GM18519 (cell line): ENCODE measurements at regions not wholly inside any gene's neighbourhood (a gene's known extent, or its start where the extent isn't known, plus 50 kb on each side); places are given as distances from the start of the nearest gene placed in this dataset.
"Not testable (repeated sequence)": the region's sequence is repeated elsewhere in the genome, so short reads cannot be mapped to it uniquely, and the experiment has no call there.

ENCODE experiments used
- ATAC-seq: cut with Tn5 transposase; IDR thresholded peaks from one replicate; pipeline ENCODE4 v1.9.1; 2021; ENCODE audit warnings: mild to moderate bottlenecking, moderate library complexity; ENCODE audit not compliant: unreplicated experiment, low FRiP score

DNA sequence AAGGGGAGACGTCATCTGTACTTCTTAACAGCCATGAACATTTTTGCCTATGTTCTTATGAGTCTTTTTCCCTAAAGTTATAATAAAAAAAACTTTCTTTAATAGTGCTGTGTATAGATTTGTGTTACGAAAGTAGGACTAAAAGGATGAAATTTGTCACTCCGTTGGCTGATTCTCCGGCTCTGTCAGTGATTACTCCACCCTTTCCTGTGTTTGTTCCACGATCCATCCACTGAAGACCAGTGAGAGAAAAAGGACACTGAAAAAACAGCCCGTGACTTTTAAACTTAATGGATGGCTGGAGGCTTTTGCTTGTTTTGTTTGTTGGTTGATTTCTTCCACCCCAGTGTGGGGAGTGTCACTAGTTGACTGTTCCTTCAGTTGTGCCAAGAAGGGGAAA lies 232.0 kb upstream of the NOX3 start:
- no peak for ATAC-seq

DNA sequence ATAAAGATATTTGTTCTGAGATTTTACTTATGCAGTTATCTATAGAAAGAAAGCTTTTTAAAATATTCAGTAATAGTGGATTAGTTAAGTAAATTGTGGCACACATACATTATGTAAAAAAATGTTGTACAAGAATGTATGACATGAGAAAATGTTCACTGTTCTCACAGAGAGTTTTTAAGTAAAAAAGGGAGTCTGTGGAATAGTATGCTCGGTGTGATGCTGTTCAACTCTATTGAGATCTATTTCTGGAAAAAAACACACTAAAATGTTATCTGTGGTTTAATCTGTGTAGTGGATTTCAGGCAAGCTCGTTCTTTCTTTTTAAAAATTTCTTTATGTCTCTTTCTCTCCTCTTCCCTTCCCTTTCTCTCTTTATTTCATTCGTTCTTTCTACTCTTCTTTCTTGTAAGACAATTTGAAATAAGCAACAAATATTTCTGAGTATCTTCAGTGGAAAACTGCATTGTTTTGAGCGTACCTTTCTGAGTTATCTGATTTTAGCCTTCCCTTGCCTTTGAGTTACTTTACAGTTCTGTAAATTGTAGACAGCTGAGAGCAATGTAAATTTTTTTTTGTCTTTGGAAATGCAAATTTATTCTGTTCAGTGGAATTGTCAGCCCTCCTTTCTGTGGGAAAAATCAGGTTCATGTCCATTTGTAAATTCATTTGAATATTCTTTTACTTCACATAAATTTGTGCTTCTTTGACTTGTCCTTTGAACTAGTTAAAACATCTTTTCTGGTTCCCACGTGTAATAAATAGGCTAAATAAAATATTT lies 229.0 kb upstream of the NOX3 start:
- no peak for ATAC-seq

GRCh38 chr6:155678361-155678760 lies 222.7 kb upstream of the NOX3 start:
- ATAC-seq, result no peak

DNA sequence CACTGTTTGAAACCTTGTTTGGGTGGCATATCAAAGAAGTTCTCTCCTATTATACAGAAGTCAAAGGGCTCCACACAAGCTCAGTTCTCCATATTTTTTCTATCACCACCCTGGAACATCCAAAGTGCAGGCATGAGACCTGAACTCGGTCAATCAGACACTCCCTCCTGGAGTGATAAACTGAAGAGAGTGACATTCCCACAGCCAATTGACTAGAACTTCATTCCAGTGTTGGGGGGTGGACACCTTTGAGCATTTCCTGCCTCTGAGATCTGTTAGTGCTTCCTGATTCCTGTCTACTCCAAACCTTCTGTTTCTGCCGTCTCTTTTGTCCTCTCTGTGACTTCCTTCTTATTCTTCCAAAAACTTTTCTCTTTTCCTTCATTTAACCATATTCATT lies 220.7 kb upstream of the NOX3 start:
- ATAC-seq, result no peak

GRCh38 chr6:155670655-155671054 lies 215.0 kb upstream of the NOX3 start:
- no peak for ATAC-seq

DNA sequence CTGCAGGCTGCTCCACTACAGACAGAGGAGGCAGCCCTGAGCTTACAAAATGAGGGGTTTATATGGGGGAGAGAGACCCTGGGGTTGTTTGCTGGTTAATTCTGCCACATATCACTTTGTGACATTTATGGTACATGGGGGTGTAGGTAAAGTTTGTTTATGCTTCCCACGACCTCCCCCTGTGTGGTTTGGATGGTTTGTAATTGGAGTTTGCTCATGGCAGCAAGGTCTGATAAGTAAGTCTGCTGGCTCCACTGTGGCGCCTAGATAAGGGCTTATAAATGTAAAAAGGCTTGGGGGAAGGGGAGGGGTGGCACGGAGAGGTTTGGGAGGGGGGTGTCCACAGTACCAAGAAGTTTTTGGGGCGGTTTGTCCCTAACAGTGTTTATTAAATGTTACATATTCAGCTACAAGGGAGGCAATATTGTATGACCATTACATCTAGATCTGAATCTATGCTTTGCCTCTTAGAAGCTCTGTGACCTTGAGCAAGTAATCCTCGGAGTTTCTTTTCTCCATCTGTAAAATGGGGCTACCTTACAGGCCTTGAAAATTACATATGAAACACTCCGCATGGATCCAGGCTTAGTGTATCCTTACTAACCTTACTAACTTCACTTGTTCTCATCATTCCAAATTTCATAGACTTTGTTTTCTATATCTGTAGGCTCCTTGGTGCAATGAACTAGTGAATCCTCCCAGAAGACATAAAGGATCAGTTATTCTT lies 204.8 kb upstream of the NOX3 start:
- no peak for ATAC-seq

DNA sequence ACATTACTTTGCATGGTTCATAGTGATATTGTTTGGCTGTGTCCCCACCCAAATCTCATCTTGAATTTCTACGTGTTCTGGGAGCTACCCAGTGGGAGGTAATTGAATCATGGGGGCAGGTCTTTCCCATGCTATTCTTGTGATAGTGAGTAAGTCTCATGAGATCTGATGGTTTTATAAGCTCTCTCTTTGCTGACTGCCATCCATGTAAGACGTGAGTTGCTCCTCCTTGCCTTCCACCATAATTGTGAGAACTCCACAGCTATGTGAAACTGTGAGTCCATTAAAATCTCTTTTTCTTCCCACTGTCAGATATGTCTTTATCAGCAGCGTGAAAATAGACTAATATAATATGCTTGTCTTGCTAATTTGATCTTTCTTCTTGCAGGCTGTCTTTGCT lies 200.4 kb upstream of the NOX3 start:
- no peak for ATAC-seq

DNA sequence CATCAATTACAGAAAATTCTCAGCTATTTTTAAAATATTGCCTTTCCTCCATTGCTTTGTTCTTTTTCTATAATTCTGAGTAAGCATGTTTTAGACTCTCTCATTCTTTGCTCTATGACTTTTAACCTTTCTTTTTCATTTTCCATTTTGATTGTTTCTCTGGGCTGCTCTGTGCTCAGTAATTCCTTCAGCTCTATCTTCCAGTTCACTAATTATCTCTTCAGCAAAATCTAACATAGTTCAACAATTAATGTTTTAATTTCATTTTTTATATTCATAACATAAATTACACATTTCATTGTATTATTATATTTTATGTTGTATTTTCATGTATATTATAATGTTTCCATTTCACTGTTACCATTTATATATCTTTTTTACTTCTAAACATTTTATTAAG lies 198.8 kb upstream of the NOX3 start:
- no peak for ATAC-seq

GRCh38 chr6:155648301-155648700 lies 192.7 kb upstream of the NOX3 start:
- no peak for ATAC-seq

DNA sequence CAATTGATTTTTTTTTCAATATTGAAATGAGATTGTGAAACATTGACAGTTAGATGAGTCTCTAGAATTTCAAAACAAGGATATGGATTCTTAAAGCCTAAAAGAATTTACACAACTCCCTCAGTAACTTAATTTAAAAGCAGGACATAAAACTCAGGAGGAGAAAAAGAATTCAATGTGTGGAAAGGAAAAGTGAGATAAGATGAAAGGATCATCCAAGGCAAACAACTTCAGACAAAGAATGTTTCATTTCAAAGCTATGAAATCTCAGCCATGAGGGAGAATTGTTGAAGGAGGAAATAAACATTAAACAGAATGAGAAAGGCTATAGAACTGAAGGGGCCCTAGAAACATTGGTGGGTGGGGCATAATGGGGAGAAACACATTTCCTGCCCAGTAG lies 191.7 kb upstream of the NOX3 start:
- no peak for ATAC-seq

- ATAC-seq, result no peak
Measured at GRCh38 chr6:155646443-155646842, 190.8 kb upstream of the NOX3 start.

- no peak for ATAC-seq
Measured at GRCh38 chr6:155645325-155645724, 189.7 kb upstream of the NOX3 start.

GRCh38 chr6:155641603-155642002 lies 186.0 kb upstream of the NOX3 start:
- ATAC-seq, result no peak

DNA sequence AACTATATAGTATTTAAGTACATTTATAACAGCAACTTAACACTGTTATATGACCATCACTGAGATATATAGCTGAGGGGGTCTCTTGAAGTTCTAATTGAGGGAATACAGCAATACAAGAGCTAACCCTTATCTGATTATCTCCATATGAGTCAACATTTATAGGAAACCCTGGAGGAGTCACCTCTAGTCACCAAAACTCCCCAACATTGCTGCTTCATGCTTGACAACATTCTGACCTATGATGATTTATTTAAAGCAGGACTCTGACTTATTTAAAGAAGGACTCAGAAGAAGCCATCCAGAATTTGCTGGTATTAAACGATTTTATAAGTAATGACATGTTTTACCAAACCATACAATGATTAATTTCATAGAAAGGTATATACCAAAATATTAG lies 182.6 kb upstream of the NOX3 start:
- ATAC-seq, result no peak

- no peak for ATAC-seq
Measured at GRCh38 chr6:155635416-155635815, 179.8 kb upstream of the NOX3 start.

GRCh38 chr6:155630085-155630484 lies 174.4 kb upstream of the NOX3 start:
- no peak for ATAC-seq

DNA sequence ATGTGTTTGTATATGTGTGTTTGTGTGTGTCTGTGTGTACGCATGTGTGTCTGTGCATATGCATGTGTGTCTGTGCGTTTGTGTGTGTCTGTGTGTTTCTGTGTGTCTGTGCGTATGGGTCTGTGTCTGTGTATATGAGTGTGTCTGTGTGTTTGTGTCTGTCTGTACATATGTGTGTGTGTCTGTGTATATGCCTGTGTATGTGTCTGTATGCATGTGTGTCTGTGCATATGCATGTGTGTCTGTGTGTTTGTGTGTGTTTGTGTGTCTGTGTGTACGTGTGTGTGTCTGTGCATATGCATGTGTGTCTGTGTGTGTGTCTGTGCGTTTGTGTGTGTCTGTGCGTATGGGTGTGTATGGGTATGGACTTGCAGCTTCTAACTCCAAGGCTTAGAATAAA lies 174.0 kb upstream of the NOX3 start:
- ATAC-seq, result no peak

DNA sequence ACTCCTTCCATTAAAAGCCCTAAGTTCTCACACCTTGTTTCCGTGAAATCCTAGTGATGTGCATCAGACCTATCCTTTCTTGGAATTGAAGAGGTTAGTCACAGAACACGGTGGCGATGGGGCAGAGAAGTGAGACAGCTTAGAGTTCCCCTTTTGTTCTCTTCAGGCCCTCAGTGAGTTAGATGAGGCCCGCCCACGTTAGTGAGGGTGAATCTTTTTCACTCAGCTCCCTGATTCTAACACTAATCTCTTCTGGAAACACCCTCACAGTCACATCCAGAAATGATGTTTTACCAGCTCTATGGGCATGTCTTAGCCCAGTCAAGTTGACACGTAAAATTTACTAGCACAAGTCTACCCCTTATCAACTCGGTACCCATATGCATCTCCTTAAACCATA lies 172.7 kb upstream of the NOX3 start:
- peak; percentile 94 for ATAC-seq

- ATAC-seq, result not testable (repeated sequence)
Measured at GRCh38 chr6:155627722-155628212, 172.1 kb upstream of the NOX3 start.

- ATAC-seq, result no peak
Measured at GRCh38 chr6:155623450-155624178, 168.0 kb upstream of the NOX3 start.

DNA sequence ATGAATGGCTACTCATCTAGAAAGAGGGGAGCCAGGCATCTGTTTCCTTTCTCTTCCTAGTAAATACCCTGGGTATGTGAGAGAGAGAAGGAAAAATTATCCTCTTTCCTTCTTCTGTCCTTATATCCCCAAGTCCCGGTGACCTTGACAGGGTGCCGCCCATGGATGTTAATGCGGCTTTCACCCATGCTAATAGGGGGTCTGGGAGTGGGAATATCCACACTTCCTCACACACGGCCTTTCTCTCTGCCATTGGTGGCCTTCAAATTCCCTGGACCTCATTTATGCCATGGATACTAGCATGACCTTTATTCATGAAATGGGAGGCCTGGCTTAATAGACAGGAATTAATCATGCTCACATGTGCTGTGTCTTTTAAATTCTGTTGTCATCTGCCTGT lies 159.0 kb upstream of the NOX3 start:
- ATAC-seq, result no peak
